ENCODE measurements at regions not wholly inside any gene's neighbourhood (a gene's known extent, or its start where the extent isn't known, plus 50 kb on each side); places are given as distances from the start of the nearest gene placed in this dataset.
"Not testable (repeated sequence)": the region's sequence is repeated elsewhere in the genome, so short reads cannot be mapped to it uniquely, and the experiment has no call there.

- no peak for TF ChIP-seq CTCF (IDR thresholded peaks at IDR 0.05; ENCODE audit: low read depth, low read length)
- H3K4me3 ChIP-seq (ENCODE audit: low read depth, low read length), result no peak overlapping the region
- H3K9me3 ChIP-seq (ENCODE audit: severe bottlenecking), result no peaks in the 10 kb centered on the region
- no peaks in the 10 kb centered on the region for H3K27me3 ChIP-seq (ENCODE audit: insufficient read depth, low read depth, severe bottlenecking)
- no peak for DNase-seq
- H3K27ac ChIP-seq, result no peak overlapping the region
- no peaks in the 10 kb centered on the region for H3K36me3 ChIP-seq
Measured at GRCh38 chr10:63684257-63684936, 163.2 kb downstream of the REEP3 start.

- TF ChIP-seq CTCF (IDR thresholded peaks at IDR 0.05; ENCODE audit: low read depth, low read length), result no peak
- DNase-seq, result no peak
- Histone ChIP-seq H3K9me3 (ENCODE audit: severe bottlenecking) (no peaks in the 10 kb centered on the region), H3K36me3 (no peaks in the 10 kb centered on the region), H3K27ac (no peak overlapping the region), H3K27me3 (ENCODE audit: insufficient read depth, low read depth, severe bottlenecking) (no peaks in the 10 kb centered on the region), H3K4me3 (ENCODE audit: low read depth, low read length) (no peak overlapping the region)
Measured at GRCh38 chr10:63689768-63690167, 168.6 kb downstream of the REEP3 start.

- H3K4me3 ChIP-seq (ENCODE audit: low read depth, low read length), result no peak overlapping the region
- no peaks in the 10 kb centered on the region for H3K36me3 ChIP-seq
- no peak for DNase-seq
- no peaks in the 10 kb centered on the region for H3K27me3 ChIP-seq (ENCODE audit: insufficient read depth, low read depth, severe bottlenecking)
- no peak for TF ChIP-seq CTCF (IDR thresholded peaks at IDR 0.05; ENCODE audit: low read depth, low read length)
- no peaks in the 10 kb centered on the region for H3K9me3 ChIP-seq (ENCODE audit: severe bottlenecking)
- H3K27ac ChIP-seq, result no peak overlapping the region
Measured at GRCh38 chr10:63692220-63692896, 171.2 kb downstream of the REEP3 start.

GRCh38 chr10:63693021-63693420 is 171.8 kb downstream of the REEP3 start:
- H3K36me3 ChIP-seq; H3K27ac ChIP-seq; DNase-seq; H3K4me3 ChIP-seq (ENCODE audit: low read depth, low read length); H3K27me3 ChIP-seq (ENCODE audit: insufficient read depth, low read depth, severe bottlenecking); H3K9me3 ChIP-seq (ENCODE audit: severe bottlenecking): not testable (repeated sequence)

- no peak overlapping the region for H3K27ac ChIP-seq
- no peak for TF ChIP-seq CTCF (IDR thresholded peaks at IDR 0.05; ENCODE audit: low read depth, low read length)
- no peaks in the 10 kb centered on the region for H3K27me3 ChIP-seq (ENCODE audit: insufficient read depth, low read depth, severe bottlenecking)
- no peak for DNase-seq
- no peaks in the 10 kb centered on the region for H3K36me3 ChIP-seq
- no peak overlapping the region for H3K4me3 ChIP-seq (ENCODE audit: low read depth, low read length)
- no peaks in the 10 kb centered on the region for H3K9me3 ChIP-seq (ENCODE audit: severe bottlenecking)
Measured at GRCh38 chr10:63696205-63696604, 175.0 kb downstream of the REEP3 start.

GRCh38 chr10:63697956-63698786 is 177.0 kb downstream of the REEP3 start:
- H3K27me3 ChIP-seq (ENCODE audit: insufficient read depth, low read depth, severe bottlenecking), result no peaks in the 10 kb centered on the region
- no peak overlapping the region for H3K27ac ChIP-seq
- DNase-seq, result no peak
- TF ChIP-seq CTCF (IDR thresholded peaks at IDR 0.05; ENCODE audit: low read depth, low read length), result no peak
- no peaks in the 10 kb centered on the region for H3K36me3 ChIP-seq
- H3K4me3 ChIP-seq (ENCODE audit: low read depth, low read length), result no peak overlapping the region
- H3K9me3 ChIP-seq (ENCODE audit: severe bottlenecking), result no peaks in the 10 kb centered on the region
